NB4 (cell line): ENCODE measurements at regions not wholly inside any gene's neighbourhood (a gene's known extent, or its start where the extent isn't known, plus 50 kb on each side); places are given as distances from the start of the nearest gene placed in this dataset.

Experiments used
- CTCF ChIP-seq: IDR thresholded peaks from one replicate; pipeline ENCODE4 v1.5.1; 2012; ENCODE audit warnings: low read depth, low read length
- POLR2A ChIP-seq: IDR thresholded peaks from 2 replicates; pipeline ENCODE4 v1.6.1; 2011; ENCODE audit warnings: mild to moderate bottlenecking; ENCODE audit not compliant: insufficient read length; ENCODE audit errors: extremely low read depth

- no peak for TF ChIP-seq CTCF
- no peak for TF ChIP-seq POLR2A
Observed at GRCh38 chr16:86965331-86965730, 351.9 kb downstream of the C16orf95 start.
